Esophagus squamous epithelium (tissue), 5 donors: ENCODE measurements at regions not wholly inside any gene's neighbourhood (a gene's known extent, or its start where the extent isn't known, plus 50 kb on each side); places are given as distances from the start of the nearest gene placed in this dataset.

Source experiments
- DNase-seq: peaks from one replicate; lab custom pipeline; 2025; lab: John Stamatoyannopoulos, UW
- H3K27ac ChIP-seq, 4 donors: fragments of 200-600 bp; sonication (generic); one replicate each; pipeline ENCODE4 v1.5.1; 2016 to 2019; ENCODE audit warnings: mild to moderate bottlenecking in 1 of 4
- H3K27me3 ChIP-seq, 4 donors: fragments of 200-600 bp; sonication (generic); 1 replicate in 3 of 4; 2 replicates in 1 of 4; pipeline versions ENCODE4 v1.5.1 to v1.6.0; 2017 to 2021; ENCODE audit warnings: antibody characterized with exemption in 1 of 4
- H3K36me3 ChIP-seq, 3 donors: fragments of 200-600 bp; sonication (generic); one replicate each; pipeline ENCODE4 v1.5.1; 2016 to 2019
- H3K4me1 ChIP-seq, 3 donors: fragments of 200-600 bp; sonication (generic); one replicate each; pipeline ENCODE4 v1.5.1; 2017 to 2019
- H3K4me3 ChIP-seq, 4 donors: fragments of 200-600 bp; sonication (generic); 1 replicate in 3 of 4; 2 replicates in 1 of 4; pipeline ENCODE4 v1.5.1; 2016 to 2019; ENCODE audit warnings: mild to moderate bottlenecking in 2 of 4, moderate library complexity in 1 of 4
- H3K9me3 ChIP-seq, 3 donors: fragments of 200-600 bp; sonication (generic); one replicate each; pipeline ENCODE4 v1.5.1; 2016 to 2019
- CTCF ChIP-seq, 6 experiments: fragments of 450-650 bp in 4 of 6; fragments of 200-600 bp in 2 of 6; sonication (generic) in 2 of 6; IDR thresholded peaks; one replicate each; pipeline ENCODE4 v1.5.1; 2016 to 2019; ENCODE audit warnings: antibody characterized with exemption in 6 of 6, mild to moderate bottlenecking in 4 of 6, moderate library complexity in 4 of 6
- POLR2A ChIP-seq, 4 donors: fragments of 450-650 bp; IDR thresholded peaks; one replicate each; pipeline ENCODE4 v1.6.1; 2017; ENCODE audit warnings: antibody characterized with exemption in 4 of 4, mild to moderate bottlenecking in 4 of 4, moderate library complexity in 3 of 4
- WGBS, 2 donors: methylation state at CpG; one replicate each; pipeline ENCODE4 v1.1.5; 2018; 5-methylcytosine and 5-hydroxymethylcytosine counted together
- intact Hi-C: fragments of 100-400 bp; cut with DNase I; formaldehyde crosslinking; loops from one replicate; pipeline ENCODE4 v1.15.0; 2022
- donor health status: DM: yes; HTN: yes; CAD: no.

- Histone ChIP-seq H3K27ac (no peak overlapping the region), H3K27me3 (no peaks in the 10 kb centered on the region), H3K9me3 (no peaks in the 10 kb centered on the region), H3K4me1 (peaks cover 0 to 11% (median 0%) of the 10 kb centered on the region in 3 donors), H3K4me3 (no peak overlapping the region), H3K36me3 (no peaks in the 10 kb centered on the region)
- 89% methylated on average over 10 of the region's 10 CpGs for WGBS, 2 donors
- TF ChIP-seq CTCF (IDR thresholded peaks at IDR 0.05), result no peak
- TF ChIP-seq POLR2A (IDR thresholded peaks at IDR 0.05), result no peak
- no peak for DNase-seq
- intact Hi-C loops, result no loop called here
These were observed 50.0 kb upstream of the TSC22D2 start for GRCh38 chr3:150357923-150358607.

GRCh38 chr3:150357140-150357539 lies 51.0 kb upstream of the TSC22D2 start:
- no peaks in the 10 kb centered on the region for H3K36me3 ChIP-seq
- peaks cover 0 to 6% (median 0%) of the 10 kb centered on the region in 3 donors for H3K4me1 ChIP-seq
- no peaks in the 10 kb centered on the region for H3K9me3 ChIP-seq
- WGBS, 2 donors, result 54 to 71% methylated on average over 1 of the region's 1 CpG
- no peak overlapping the region for H3K27ac ChIP-seq
- no peak for TF ChIP-seq CTCF (IDR thresholded peaks at IDR 0.05)
- TF ChIP-seq POLR2A (IDR thresholded peaks at IDR 0.05), result no peak
- intact Hi-C loops, result no loop called here
- H3K27me3 ChIP-seq, result no peaks in the 10 kb centered on the region
- no peak for DNase-seq
- H3K4me3 ChIP-seq, result no peak overlapping the region

DNA sequence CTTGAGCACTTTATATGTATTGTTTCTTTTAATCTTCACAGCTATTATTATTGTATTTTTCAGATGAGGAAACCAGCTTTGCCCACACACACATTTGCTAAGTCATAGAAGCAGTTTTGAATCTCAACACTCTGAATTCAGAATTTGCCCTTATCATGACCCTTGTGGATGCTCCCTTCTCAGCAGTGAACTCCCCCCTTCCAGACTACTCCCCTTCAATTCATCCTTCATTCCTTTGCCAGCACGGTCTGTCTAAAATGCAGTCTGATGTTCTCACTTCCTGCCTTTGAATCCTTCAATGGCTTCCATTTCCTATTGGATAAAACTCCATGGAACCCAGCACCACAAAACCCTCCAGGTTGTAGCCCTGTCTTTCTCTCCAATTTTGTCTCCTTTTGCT lies 52.5 kb upstream of the TSC22D2 start:
- Histone ChIP-seq H3K36me3 (no peaks in the 10 kb centered on the region), H3K4me3 (no peak overlapping the region), H3K27me3 (no peaks in the 10 kb centered on the region), H3K9me3 (no peaks in the 10 kb centered on the region), H3K4me1 (peaks cover 0 to 16% (median 0%) of the 10 kb centered on the region in 3 donors), H3K27ac (no peak overlapping the region)
- intact Hi-C loops, result no loop called here
- 67 to 68% methylated on average over 1 of the region's 1 CpG for WGBS, 2 donors
- no peak for DNase-seq
- TF ChIP-seq CTCF (IDR thresholded peaks at IDR 0.05) (no peak), POLR2A (IDR thresholded peaks at IDR 0.05) (no peak)

DNA sequence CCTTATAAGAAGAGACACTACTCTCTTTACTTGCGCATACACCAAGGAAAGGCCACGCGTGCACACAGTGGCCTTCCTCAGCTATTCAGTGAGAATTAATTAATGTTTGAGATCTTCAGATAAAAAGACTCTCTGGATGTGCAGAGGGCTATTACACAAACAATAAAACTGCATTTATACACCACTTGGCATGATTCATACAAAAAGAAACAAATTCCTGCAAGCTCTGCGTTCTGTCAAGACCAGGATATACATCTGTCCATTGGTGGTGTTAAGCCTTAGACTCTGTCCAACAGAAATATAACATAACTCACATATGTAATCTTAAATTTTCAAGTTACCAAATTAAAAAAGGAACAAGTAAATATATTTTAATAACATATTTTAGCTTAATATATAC lies 55.2 kb upstream of the TSC22D2 start:
- TF ChIP-seq CTCF (IDR thresholded peaks at IDR 0.05) (no peak), POLR2A (IDR thresholded peaks at IDR 0.05) (no peak)
- Histone ChIP-seq H3K4me1 (peaks cover 9 to 41% (median 18%) of the 10 kb centered on the region in 3 donors), H3K36me3 (no peaks in the 10 kb centered on the region), H3K27me3 (no peaks in the 10 kb centered on the region), H3K27ac (no peak overlapping the region), H3K4me3 (no peak overlapping the region), H3K9me3 (no peaks in the 10 kb centered on the region)
- 95 to 97% methylated on average over 4 of the region's 4 CpGs for WGBS, 2 donors
- DNase-seq, result no peak
- intact Hi-C loops, result no loop called here

- Histone ChIP-seq H3K9me3 (no peaks in the 10 kb centered on the region), H3K27me3 (no peaks in the 10 kb centered on the region), H3K4me1 (peaks cover 14 to 57% (median 25%) of the 10 kb centered on the region in 3 donors), H3K36me3 (no peaks in the 10 kb centered on the region), H3K4me3 (no peak overlapping the region), H3K27ac (peak overlapping the region in 3 of 4 donors; percentile 45 to 77 (median 54))
- intact Hi-C loops, result no loop called here
- TF ChIP-seq POLR2A (IDR thresholded peaks at IDR 0.05), result no peak
- TF ChIP-seq CTCF (IDR thresholded peaks at IDR 0.05), result no peak
- no peak for DNase-seq
- 38 to 52% methylated on average over 3 of the region's 3 CpGs for WGBS, 2 donors
These were observed 56.7 kb upstream of the TSC22D2 start for GRCh38 chr3:150351398-150351797.
